ENCODE measurements at regions not wholly inside any gene's neighbourhood (a gene's known extent, or its start where the extent isn't known, plus 50 kb on each side); places are given as distances from the start of the nearest gene placed in this dataset.

GRCh38 chr14:62283837-62284236 is 521.6 kb downstream of the SNAPC1 start:
- TF ChIP-seq POLR2A (IDR thresholded peaks at IDR 0.05) (no peak), CTCF (IDR thresholded peaks at IDR 0.05) (no peak), POLR2AphosphoS5 (IDR thresholded peaks at IDR 0.05; ENCODE audit: insufficient read depth in 1 of 2, low read depth in 1 of 2) (no peak)

Data from vagina (tissue), 2 donors.